Skeletal muscle satellite cell (primary cell): ENCODE measurements at regions not wholly inside any gene's neighbourhood (a gene's known extent, or its start where the extent isn't known, plus 50 kb on each side); places are given as distances from the start of the nearest gene placed in this dataset.

ENCODE experiments used
- H3K27me3 ChIP-seq: 2 replicates; pipeline ENCODE4 v1.7.0; 2013; ENCODE audit warnings: low read length; ENCODE audit not compliant: control insufficient read depth, insufficient read depth
- H3K36me3 ChIP-seq: 2 replicates; pipeline ENCODE4 v1.7.0; 2013; ENCODE audit warnings: mild to moderate bottlenecking, control low read depth, low read length; ENCODE audit not compliant: insufficient read depth
- H3K4me1 ChIP-seq: 2 replicates; pipeline ENCODE4 v1.7.0; 2013; ENCODE audit warnings: low read length; ENCODE audit not compliant: control insufficient read depth, insufficient read depth
- H3K4me2 ChIP-seq: 2 replicates; pipeline ENCODE4 v1.7.0; 2013; ENCODE audit warnings: mild to moderate bottlenecking, low read length
- H3K4me3 ChIP-seq: 2 replicates; pipeline ENCODE4 v1.7.0; 2013; ENCODE audit warnings: low read length
- H3K9ac ChIP-seq: 2 replicates; pipeline ENCODE4 v1.7.0; 2013; ENCODE audit warnings: mild to moderate bottlenecking, low read depth, low read length, moderate library complexity
- H3K9me3 ChIP-seq: replicated peaks from 2 replicates; pipeline ENCODE4 v1.7.0; 2013; ENCODE audit warnings: mild to moderate bottlenecking, control low read depth, low read length

DNA sequence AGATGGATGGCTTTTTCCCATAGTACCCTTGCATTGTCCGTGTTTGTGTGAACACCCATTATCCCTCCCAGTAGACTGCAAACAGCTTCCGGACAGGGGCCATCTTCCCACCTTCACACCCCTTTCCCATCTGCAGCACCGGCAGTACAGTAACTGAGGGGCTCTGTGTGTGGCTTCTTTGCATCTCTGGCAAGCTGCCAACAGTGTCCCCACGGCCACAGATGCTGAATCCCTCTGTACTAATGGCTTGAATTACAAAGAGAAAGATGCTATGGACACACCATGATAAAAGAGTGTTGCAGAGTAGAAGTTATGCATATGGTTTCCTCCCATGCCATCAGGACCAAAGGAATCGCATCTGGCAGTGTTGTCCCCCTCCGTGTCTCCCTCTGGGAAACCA lies 101.1 kb upstream of the CDYL start:
- Histone ChIP-seq H3K9ac (no peak overlapping the region), H3K36me3 (no peaks in the 10 kb centered on the region), H3K9me3 (no peaks in the 10 kb centered on the region), H3K4me2 (no peak overlapping the region), H3K27me3 (peaks cover 16% of the 10 kb centered on the region), H3K4me3 (no peak overlapping the region), H3K4me1 (no peaks in the 10 kb centered on the region)

DNA sequence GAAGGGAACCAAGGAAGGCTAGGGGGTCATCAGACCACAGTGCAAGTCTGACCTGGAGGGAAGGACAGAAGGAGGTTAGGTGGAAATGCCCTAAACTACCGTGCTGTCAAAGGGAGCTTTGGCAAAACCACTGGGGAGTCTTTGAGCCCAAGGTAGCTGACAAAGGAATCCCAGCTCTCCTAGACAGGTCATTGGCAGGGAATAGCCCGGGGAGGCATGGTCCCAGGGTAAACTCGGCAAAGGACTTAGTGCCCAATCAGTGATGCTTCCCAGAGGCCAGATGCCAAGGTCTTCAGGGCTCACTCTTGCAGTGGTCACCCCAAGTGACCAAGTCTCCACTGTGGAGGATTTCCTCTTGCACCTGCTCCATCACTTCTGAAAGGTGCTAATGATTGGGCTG lies 102.3 kb upstream of the CDYL start:
- no peaks in the 10 kb centered on the region for H3K36me3 ChIP-seq
- H3K4me1 ChIP-seq, result no peaks in the 10 kb centered on the region
- no peak overlapping the region for H3K4me3 ChIP-seq
- H3K27me3 ChIP-seq, result peaks cover 18% of the 10 kb centered on the region
- H3K4me2 ChIP-seq, result no peak overlapping the region
- H3K9ac ChIP-seq, result no peak overlapping the region
- no peaks in the 10 kb centered on the region for H3K9me3 ChIP-seq

DNA sequence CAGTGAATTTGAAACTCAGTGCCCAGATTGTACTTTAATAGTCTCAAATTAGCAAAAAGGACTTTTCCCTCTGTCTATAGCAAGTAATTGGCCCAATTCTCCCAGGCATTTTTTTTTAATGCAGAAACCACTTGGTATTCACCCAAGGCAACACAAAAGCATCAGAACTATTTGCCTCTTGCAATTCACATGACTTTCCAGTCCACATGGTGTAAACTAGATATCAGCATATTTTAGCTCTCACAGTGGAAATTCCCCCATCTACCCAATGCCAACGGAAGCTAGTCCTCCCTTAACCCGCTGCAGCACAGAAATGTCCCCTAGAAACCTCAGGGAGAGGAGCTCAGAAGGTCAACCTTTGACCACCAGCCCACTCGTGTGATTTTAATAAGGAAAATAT lies 103.4 kb upstream of the CDYL start:
- Histone ChIP-seq H3K4me2 (no peak overlapping the region), H3K27me3 (peaks cover 18% of the 10 kb centered on the region), H3K4me1 (no peaks in the 10 kb centered on the region), H3K4me3 (no peak overlapping the region), H3K36me3 (no peaks in the 10 kb centered on the region), H3K9me3 (no peaks in the 10 kb centered on the region), H3K9ac (no peak overlapping the region)

DNA sequence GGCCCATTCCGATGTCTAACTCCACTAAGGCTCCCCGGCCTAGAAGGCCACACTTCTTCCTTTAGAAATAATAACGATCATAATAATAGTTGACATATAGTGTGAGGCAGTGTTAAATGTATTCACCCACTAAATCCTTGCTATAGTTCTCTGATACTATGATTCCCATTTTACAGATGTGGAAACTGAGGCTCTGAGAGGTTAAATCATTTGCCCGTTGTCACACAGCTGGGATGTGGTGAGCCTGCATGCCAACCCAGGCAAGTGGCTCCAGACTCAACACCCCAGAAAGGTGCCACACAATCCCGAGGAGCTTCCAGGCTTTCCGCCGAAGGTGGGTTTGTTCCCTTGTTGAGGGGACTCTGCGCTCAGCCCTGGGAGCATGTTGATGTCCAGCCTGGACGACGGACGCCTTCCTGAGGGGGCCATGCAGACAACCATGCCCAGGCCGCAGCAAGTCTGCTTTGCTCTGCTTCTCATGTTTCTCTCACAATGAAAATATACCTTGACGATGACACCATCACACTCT lies 104.6 kb upstream of the CDYL start:
- Histone ChIP-seq H3K4me2 (no peak overlapping the region), H3K27me3 (peaks cover 18% of the 10 kb centered on the region), H3K9me3 (no peaks in the 10 kb centered on the region), H3K4me1 (no peaks in the 10 kb centered on the region), H3K36me3 (no peaks in the 10 kb centered on the region), H3K9ac (no peak overlapping the region), H3K4me3 (no peak overlapping the region)

DNA sequence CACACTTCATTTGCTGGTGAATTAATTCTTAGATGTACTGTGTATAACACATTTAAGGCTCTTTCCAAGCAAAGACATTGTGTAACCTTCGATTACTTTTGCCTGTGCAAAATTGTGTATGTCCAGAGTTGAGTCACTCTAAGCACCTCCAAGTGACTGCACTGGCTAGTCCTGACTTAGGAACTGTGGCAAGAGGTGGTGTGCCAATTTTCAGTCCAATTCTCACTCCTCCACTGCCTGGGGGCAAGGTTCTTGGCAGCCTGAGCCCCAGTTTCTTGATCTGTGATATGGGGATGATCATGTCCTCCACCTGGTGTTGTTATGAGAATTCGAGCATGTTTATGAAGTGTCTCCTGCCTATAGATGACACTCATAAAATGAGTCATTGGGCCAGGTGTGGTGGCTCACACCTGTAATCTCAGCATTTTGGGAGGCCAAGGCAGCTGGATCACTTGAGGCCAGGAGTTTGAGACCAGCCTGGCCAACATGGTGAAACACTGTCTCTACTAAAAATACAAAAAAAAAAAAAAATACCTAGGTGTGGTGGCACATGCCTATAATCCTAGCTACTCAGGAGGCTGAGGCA lies 105.3 kb upstream of the CDYL start:
- no peaks in the 10 kb centered on the region for H3K9me3 ChIP-seq
- H3K36me3 ChIP-seq, result no peaks in the 10 kb centered on the region
- H3K4me2 ChIP-seq, result no peak overlapping the region
- peaks cover 6% of the 10 kb centered on the region for H3K4me1 ChIP-seq
- H3K4me3 ChIP-seq, result no peak overlapping the region
- no peak overlapping the region for H3K9ac ChIP-seq
- peaks cover 18% of the 10 kb centered on the region for H3K27me3 ChIP-seq

DNA sequence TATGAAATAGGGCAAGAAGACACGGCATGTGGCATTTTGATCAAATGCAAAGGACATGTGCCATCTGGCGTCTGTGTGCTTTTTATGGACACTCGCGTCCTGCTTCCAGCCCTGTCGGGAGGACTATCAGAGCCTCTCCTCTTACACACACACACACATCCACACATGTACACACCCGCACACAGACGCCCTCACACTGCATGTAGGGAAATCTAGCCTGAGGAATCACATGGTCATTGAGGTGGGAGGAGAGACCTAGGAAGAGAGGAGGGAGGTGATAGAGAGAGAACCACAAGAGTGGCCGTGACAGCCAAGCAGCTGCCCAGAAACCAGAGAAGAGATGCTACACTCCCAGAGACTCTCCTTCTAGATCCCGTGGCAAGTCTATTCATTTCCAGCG lies 105.9 kb upstream of the CDYL start:
- Histone ChIP-seq H3K36me3 (no peaks in the 10 kb centered on the region), H3K4me3 (no peak overlapping the region), H3K9me3 (no peaks in the 10 kb centered on the region), H3K4me1 (peaks cover 10% of the 10 kb centered on the region), H3K4me2 (no peak overlapping the region), H3K27me3 (peaks cover 18% of the 10 kb centered on the region), H3K9ac (no peak overlapping the region)

DNA sequence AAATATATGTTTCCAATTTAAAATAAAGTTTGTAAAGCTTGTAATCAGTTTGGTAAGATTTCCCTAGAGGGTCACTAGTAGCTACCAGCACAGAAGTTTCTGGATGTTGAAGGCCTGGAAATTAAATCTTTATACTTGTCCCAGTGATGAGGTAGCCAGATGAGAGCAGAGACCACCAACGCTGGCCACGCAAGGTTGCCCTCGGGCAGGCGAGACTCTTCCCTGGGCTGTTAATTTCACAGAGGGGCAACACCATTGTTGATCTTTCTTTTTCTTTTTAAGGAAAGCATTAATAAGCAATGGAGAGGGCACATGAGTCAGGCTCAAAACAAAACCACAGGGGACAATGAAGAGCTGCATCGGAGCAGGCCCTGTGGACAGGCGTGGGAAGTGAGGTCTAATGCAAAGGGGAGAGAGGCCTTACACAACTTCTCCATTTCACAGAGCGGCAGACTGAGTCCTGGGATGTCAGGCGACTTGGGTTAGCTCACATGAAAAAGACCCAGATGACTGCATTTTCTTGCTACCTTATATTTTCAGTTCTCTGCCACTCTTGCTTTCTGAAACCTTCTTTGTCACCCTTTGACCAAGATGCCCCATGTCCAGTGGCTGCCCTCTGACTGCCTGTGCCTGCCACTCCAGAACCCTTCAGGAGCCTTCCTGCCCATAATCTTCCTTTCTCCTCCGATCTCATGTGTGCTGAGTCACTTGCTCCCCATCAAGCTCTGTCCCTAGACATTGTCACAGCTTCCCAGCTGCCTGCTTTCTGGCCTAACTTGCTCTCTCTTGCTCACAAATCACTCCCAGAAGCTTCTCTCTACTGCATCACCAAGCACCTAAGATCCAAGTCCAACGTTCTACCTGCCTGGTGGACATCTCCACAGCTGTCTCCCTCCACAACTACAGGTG lies 107.7 kb upstream of the CDYL start:
- Histone ChIP-seq H3K4me2 (no peak overlapping the region), H3K27me3 (peaks cover 18% of the 10 kb centered on the region), H3K36me3 (no peaks in the 10 kb centered on the region), H3K9ac (no peak overlapping the region), H3K4me3 (no peak overlapping the region), H3K9me3 (no peaks in the 10 kb centered on the region), H3K4me1 (peaks cover 14% of the 10 kb centered on the region)

DNA sequence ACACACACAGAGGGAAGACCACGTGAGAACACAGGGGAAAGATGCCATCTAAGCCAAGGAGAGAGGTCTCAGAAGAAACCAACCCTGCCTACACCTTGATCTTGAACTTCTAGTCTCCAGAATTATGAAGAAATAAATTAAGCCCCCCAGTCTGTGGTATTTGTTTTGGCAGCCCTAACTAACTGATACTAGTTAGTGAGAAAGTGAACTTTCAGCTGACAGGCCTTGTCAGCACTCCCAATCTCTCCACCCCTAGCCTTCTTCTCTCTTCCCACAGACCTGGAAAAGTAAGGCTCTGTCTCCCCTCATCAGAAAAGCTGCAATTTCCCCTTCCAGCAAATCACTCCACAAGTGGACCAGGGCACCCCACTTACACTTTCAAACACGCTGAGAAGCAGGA lies 108.6 kb upstream of the CDYL start:
- H3K4me3 ChIP-seq, result no peak overlapping the region
- H3K27me3 ChIP-seq, result peaks cover 10% of the 10 kb centered on the region
- peaks cover 14% of the 10 kb centered on the region for H3K4me1 ChIP-seq
- no peaks in the 10 kb centered on the region for H3K9me3 ChIP-seq
- H3K36me3 ChIP-seq, result no peaks in the 10 kb centered on the region
- no peak overlapping the region for H3K9ac ChIP-seq
- H3K4me2 ChIP-seq, result no peak overlapping the region

DNA sequence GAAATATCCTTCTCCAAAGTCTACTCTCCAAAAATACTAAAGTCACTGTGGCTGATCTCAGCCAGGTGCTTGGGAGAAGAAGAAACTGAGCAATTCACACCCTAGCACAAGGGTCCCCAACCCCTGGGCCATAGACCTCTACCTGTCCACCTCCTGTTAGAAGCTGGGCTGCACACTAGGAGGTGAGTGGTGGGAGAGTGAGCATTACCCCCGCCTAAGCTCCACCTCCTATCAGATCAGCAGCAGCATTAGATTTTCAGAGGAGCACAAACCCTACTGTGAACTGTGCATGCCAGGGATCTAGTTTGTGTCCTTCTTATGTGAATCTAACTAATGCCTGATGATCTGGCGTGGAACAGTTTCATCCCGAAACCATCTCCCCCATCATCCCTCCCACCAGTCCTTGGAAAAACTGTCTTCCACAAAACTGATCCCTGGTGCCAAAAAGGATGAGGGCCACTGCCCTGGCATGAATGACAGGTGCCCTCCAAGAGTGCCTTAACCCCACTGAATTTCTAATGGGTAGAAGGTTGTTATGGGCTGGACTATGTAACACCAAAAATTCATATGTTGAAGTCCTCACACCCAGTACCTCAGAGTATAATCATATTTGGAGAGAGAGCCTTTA lies 109.2 kb upstream of the CDYL start:
- Histone ChIP-seq H3K36me3 (no peaks in the 10 kb centered on the region), H3K4me1 (peaks cover 14% of the 10 kb centered on the region), H3K9me3 (no peaks in the 10 kb centered on the region), H3K9ac (no peak overlapping the region), H3K27me3 (peaks cover 8% of the 10 kb centered on the region), H3K4me3 (no peak overlapping the region), H3K4me2 (no peak overlapping the region)

DNA sequence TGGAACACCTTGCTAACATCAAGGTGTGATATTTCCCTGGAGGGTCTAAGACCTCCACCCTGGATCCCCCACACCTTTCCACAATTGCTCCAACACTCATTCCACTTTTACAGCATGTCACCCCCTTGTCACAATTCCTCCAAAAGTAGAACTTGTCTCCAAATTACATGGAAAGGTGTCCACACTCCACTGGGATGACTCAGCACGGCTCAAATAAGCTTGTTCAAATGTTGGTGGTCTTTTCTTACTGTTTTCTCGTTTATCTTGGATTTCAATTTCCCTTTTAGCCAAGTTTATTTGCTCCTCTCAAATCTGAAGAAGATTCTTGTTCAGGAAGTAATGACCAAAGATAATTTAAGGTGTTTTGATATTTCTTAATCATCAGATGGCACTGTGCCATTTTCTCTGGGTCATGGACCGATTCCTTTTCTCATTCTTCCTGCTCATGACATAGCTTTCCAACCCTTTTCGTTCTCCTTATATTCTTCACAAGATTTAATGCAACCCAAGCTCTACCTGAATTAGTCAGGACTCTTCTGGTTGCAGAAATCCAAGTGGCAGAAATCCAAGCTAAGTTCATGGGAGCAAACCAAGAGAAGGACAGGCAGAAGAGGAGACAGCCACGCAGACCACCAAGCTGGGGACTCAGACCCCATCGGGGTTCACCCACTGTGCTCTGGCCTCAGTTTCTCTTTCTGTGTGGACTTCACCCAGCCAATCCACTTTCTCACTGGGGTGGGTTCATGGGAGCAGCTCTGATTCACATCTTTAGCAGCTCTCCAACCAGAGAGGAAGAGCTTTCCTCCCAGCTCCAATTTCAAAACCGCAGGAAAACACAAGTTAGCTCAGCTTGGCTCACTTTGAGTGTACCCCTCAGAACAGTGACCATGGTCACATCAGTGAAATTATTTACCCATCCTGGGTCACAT lies 110.5 kb upstream of the CDYL start:
- no peak overlapping the region for H3K4me2 ChIP-seq
- no peak overlapping the region for H3K9ac ChIP-seq
- H3K27me3 ChIP-seq, result peaks cover 8% of the 10 kb centered on the region
- H3K4me1 ChIP-seq, result peaks cover 14% of the 10 kb centered on the region
- H3K36me3 ChIP-seq, result no peaks in the 10 kb centered on the region
- no peaks in the 10 kb centered on the region for H3K9me3 ChIP-seq
- H3K4me3 ChIP-seq, result no peak overlapping the region

DNA sequence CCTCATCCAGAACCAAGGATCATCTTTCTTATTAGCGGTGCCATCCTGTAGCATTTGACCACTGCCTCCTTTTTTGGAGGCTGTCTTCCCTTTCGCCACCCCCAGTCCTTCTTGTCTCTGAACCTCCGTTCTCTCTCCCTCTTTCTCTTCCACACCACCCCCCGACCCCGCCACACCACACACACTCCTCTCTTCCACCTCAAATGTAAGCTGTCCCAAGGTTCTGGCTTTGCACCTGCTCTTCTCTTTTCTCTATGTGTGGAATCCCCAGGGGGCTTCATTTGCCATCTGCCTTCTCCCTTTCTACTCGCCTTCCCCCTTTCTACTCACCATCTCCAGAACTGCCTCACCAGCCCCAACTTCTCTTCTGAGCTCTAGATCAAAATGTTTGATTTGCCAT lies 111.3 kb upstream of the CDYL start:
- Histone ChIP-seq H3K4me3 (no peak overlapping the region), H3K9ac (no peak overlapping the region), H3K9me3 (no peaks in the 10 kb centered on the region), H3K4me2 (no peak overlapping the region), H3K4me1 (peaks cover 14% of the 10 kb centered on the region), H3K36me3 (no peaks in the 10 kb centered on the region), H3K27me3 (peaks cover under 1% of the 10 kb centered on the region)
